ENCODE measurements at regions not wholly inside any gene's neighbourhood (a gene's known extent, or its start where the extent isn't known, plus 50 kb on each side); places are given as distances from the start of the nearest gene placed in this dataset.

GRCh38 chr10:65377687-65378086, 1548.1 kb upstream of the LRRTM3 start:
- intact Hi-C loops (cut with DNase I): no loop called here
- DNase-seq (ENCODE audit: low spot score): no peak
- H3K9me3 ChIP-seq: no peaks in the 10 kb centered on the region
- H3K4me3 ChIP-seq: no peak overlapping the region
- H3K36me3 ChIP-seq: no peaks in the 10 kb centered on the region
- 45% methylated on average over 1 of the region's 1 CpG for WGBS
- no peak for TF ChIP-seq POLR2A (IDR thresholded peaks at IDR 0.05)
- no peak for TF ChIP-seq POLR2AphosphoS5 (IDR thresholded peaks at IDR 0.05)
- TF ChIP-seq, protein P1, sequence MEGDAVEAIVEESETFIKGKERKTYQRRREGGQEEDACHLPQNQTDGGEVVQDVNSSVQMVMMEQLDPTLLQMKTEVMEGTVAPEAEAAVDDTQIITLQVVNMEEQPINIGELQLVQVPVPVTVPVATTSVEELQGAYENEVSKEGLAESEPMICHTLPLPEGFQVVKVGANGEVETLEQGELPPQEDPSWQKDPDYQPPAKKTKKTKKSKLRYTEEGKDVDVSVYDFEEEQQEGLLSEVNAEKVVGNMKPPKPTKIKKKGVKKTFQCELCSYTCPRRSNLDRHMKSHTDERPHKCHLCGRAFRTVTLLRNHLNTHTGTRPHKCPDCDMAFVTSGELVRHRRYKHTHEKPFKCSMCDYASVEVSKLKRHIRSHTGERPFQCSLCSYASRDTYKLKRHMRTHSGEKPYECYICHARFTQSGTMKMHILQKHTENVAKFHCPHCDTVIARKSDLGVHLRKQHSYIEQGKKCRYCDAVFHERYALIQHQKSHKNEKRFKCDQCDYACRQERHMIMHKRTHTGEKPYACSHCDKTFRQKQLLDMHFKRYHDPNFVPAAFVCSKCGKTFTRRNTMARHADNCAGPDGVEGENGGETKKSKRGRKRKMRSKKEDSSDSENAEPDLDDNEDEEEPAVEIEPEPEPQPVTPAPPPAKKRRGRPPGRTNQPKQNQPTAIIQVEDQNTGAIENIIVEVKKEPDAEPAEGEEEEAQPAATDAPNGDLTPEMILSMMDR (IDR thresholded peaks at IDR 0.05): no peak
- H3K27me3 ChIP-seq (replicated peaks; ENCODE audit: insufficient read depth): no peaks in the 10 kb centered on the region
- H3K27ac ChIP-seq: no peak overlapping the region
- H3K4me1 ChIP-seq (replicated peaks): no peaks in the 10 kb centered on the region

DNA sequence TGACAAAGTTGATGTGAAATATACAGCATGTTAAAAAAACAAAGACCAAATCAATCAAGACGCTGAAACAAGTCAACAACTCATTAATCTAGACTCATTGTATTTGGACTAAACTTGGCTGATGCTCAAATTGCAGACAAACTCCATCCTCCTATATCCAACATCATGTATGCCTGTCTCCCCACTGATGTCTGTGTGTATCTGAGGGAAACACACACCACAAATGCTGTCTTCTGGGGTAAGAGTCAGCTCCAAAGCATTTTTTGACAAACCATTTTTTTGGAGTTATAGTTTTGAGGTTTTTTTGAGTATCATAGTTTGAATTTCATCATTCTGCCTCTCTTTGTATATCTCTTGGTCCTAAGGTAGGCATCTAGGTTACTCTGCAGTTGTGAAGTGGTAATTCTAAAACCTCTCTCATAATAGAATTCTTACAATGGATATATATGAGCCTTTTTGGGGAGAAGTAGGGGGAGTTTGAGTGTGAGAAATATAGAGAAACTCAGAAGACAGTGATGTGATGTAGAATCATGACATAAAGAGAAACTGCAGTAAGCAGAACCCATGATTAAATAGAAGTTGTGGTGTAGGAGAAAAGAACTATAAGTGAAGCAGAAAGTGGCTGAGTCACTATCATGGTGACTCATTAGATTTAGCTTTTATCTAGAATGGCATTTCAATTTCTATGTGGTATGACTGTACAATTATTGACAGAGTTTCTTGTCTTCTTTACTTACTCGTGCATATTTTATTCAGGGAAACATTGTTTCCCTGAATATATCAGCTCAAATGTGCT, 1531.1 kb upstream of the LRRTM3 start:
- WGBS: 19% methylated on average over 2 of the region's 2 CpGs
- H3K4me1 ChIP-seq (replicated peaks): no peaks in the 10 kb centered on the region
- H3K27ac ChIP-seq: no peak overlapping the region
- no peak overlapping the region for H3K4me3 ChIP-seq
- no peaks in the 10 kb centered on the region for H3K9me3 ChIP-seq
- H3K36me3 ChIP-seq: no peaks in the 10 kb centered on the region
- TF ChIP-seq, protein P1 (IDR thresholded peaks at IDR 0.05): no peak
- DNase-seq (ENCODE audit: low spot score): no peak
- intact Hi-C loops (cut with DNase I): no loop called here
- H3K27me3 ChIP-seq (replicated peaks; ENCODE audit: insufficient read depth): no peaks in the 10 kb centered on the region

DNA sequence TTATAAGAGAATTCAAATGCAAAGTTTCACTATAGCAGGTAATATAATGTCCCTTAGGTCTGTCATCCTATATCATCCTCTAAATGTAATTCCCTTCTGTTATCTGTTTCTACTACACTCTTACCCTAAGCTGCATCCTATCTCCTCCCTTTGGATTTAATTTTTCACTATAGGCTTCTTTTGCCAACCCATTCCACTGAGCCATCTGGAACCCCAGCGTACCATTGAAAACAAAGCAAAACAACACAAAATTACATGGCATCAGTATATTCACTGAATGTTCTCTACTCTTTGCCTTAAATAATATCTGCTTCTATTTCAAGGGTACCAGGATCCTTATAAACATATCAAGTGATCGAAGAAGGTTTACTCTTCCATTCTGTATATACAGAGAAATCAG, 1530.2 kb upstream of the LRRTM3 start:
- TF ChIP-seq POLR2AphosphoS5 (IDR thresholded peaks at IDR 0.05): no peak
- TF ChIP-seq POLR2A (IDR thresholded peaks at IDR 0.05): no peak
- TF ChIP-seq, protein P1 (IDR thresholded peaks at IDR 0.05): no peak
- DNase-seq (ENCODE audit: low spot score): no peak
- H3K36me3 ChIP-seq: no peaks in the 10 kb centered on the region
- H3K27ac ChIP-seq: no peak overlapping the region
- 92% methylated on average over 2 of the region's 2 CpGs for WGBS
- intact Hi-C loops (cut with DNase I): no loop called here
- no peak overlapping the region for H3K4me3 ChIP-seq
- no peaks in the 10 kb centered on the region for H3K9me3 ChIP-seq
- H3K27me3 ChIP-seq (replicated peaks; ENCODE audit: insufficient read depth): no peaks in the 10 kb centered on the region
- H3K4me1 ChIP-seq (replicated peaks): no peaks in the 10 kb centered on the region

DNA sequence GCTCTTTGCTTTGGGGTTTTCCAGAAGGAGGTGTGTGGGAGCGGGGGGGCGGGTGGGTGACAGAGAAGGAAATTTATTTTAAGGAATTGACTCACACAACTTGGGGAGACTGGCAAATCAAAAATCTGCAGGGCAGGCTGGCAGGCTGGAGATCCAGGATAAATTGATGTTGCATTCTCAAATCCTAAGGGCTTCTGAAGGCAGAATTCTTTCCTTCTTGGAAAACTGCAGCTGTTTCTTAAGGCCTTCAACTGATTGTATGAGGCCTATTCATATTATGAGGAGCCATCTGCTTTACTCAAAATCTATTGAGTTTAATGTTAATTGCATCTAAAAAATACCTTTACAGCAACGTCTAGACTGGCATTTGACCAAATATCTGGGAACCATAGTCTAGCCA, 1528.8 kb upstream of the LRRTM3 start:
- Histone ChIP-seq H3K4me3 (no peak overlapping the region), H3K4me1 (replicated peaks) (no peaks in the 10 kb centered on the region), H3K27ac (no peak overlapping the region), H3K27me3 (replicated peaks; ENCODE audit: insufficient read depth) (no peaks in the 10 kb centered on the region), H3K36me3 (no peaks in the 10 kb centered on the region), H3K9me3 (no peaks in the 10 kb centered on the region)
- TF ChIP-seq POLR2AphosphoS5 (IDR thresholded peaks at IDR 0.05): no peak
- TF ChIP-seq POLR2A (IDR thresholded peaks at IDR 0.05): no peak
- TF ChIP-seq, protein P1 (IDR thresholded peaks at IDR 0.05): no peak
- 75% methylated on average over 3 of the region's 3 CpGs for WGBS
- intact Hi-C loops (cut with DNase I): no loop called here
- DNase-seq (ENCODE audit: low spot score): no peak

- H3K9me3 ChIP-seq: no peaks in the 10 kb centered on the region
- H3K4me1 ChIP-seq (replicated peaks): no peaks in the 10 kb centered on the region
- no peak for DNase-seq (ENCODE audit: low spot score)
- WGBS: 96% methylated on average over 2 of the region's 2 CpGs
- H3K4me3 ChIP-seq: no peak overlapping the region
- H3K27me3 ChIP-seq (replicated peaks; ENCODE audit: insufficient read depth): no peaks in the 10 kb centered on the region
- no peak overlapping the region for H3K27ac ChIP-seq
- no peak for TF ChIP-seq POLR2AphosphoS5 (IDR thresholded peaks at IDR 0.05)
- no peak for TF ChIP-seq POLR2A (IDR thresholded peaks at IDR 0.05)
- TF ChIP-seq, protein P1 (IDR thresholded peaks at IDR 0.05): no peak
- intact Hi-C loops (cut with DNase I): no loop called here
- H3K36me3 ChIP-seq: no peaks in the 10 kb centered on the region
Observed at GRCh38 chr10:65408401-65408800, 1517.4 kb upstream of the LRRTM3 start.
